ENCODE measurements at regions not wholly inside any gene's neighbourhood (a gene's known extent, or its start where the extent isn't known, plus 50 kb on each side); places are given as distances from the start of the nearest gene placed in this dataset.

DNA sequence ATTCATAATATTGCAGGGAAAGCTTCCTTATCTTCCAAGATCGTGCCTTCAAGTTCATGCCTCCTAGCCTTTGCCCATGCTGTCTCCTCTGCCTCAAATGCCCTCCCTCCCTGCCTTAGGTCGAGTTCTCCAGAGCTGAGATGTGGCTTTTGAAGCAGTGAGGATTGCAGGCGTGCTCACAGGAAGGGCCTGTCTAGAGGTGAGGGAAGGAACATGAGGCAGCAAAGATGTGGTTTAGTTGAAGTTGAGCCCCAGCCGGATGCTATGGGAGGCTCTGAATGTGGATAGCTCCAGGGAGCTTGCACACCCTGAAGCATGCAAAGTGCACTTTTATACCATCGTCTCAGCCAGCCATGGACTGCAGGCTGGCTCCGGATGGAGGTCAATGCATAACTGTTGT lies 754.6 kb upstream of the EEF2KMT start:
- Histone ChIP-seq H3K9me3 (ENCODE audit: control insufficient read depth, low read depth, low read length) (peaks cover 16% of the 10 kb centered on the region), H3K4me1 (ENCODE audit: control insufficient read depth, extremely low read depth, insufficient read depth, low read length) (no peaks in the 10 kb centered on the region), H3K36me3 (ENCODE audit: control insufficient read depth in 2 of 2, extremely low read depth in 1 of 2, insufficient read depth in 2 of 2, low read length in 2 of 2) (no peaks in the 10 kb centered on the region), H3K9ac (ENCODE audit: control insufficient read depth, extremely low read depth, insufficient read depth, low read length) (no peak overlapping the region), H3K79me2 (ENCODE audit: control insufficient read depth, insufficient read depth, low read length) (no peaks in the 10 kb centered on the region), H3K27ac (ENCODE audit: control insufficient read depth, insufficient read depth, low read length) (no peak overlapping the region), H3K27me3 (ENCODE audit: control insufficient read depth, extremely low read depth, insufficient read depth, low read length) (no peaks in the 10 kb centered on the region), H3K9me1 (ENCODE audit: control insufficient read depth, extremely low read depth, insufficient read depth, low read length) (no peaks in the 10 kb centered on the region), H2AFZ (ENCODE audit: control insufficient read depth, low read length) (no peak overlapping the region), H4K20me1 (ENCODE audit: control insufficient read depth, extremely low read depth, insufficient read depth, low read length) (no peaks in the 10 kb centered on the region), H3K4me2 (ENCODE audit: control insufficient read depth, extremely low read depth, insufficient read depth, low read depth, low read length) (no peak overlapping the region), H3K4me3 (ENCODE audit: control insufficient read depth in 2 of 3, extremely low read depth in 1 of 3, insufficient read depth in 2 of 3, low read depth in 1 of 3, low read length in 3 of 3) (no peak overlapping the region)
- TF ChIP-seq, protein P1, sequence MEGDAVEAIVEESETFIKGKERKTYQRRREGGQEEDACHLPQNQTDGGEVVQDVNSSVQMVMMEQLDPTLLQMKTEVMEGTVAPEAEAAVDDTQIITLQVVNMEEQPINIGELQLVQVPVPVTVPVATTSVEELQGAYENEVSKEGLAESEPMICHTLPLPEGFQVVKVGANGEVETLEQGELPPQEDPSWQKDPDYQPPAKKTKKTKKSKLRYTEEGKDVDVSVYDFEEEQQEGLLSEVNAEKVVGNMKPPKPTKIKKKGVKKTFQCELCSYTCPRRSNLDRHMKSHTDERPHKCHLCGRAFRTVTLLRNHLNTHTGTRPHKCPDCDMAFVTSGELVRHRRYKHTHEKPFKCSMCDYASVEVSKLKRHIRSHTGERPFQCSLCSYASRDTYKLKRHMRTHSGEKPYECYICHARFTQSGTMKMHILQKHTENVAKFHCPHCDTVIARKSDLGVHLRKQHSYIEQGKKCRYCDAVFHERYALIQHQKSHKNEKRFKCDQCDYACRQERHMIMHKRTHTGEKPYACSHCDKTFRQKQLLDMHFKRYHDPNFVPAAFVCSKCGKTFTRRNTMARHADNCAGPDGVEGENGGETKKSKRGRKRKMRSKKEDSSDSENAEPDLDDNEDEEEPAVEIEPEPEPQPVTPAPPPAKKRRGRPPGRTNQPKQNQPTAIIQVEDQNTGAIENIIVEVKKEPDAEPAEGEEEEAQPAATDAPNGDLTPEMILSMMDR (optimal IDR thresholded peaks at IDR 0.05 in 1 of 3, IDR thresholded peaks at IDR 0.05 in 1 of 3, conservative IDR thresholded peaks at IDR 0.05 in 1 of 3; ENCODE audit: extremely low read depth in 1 of 3, insufficient read depth in 2 of 3, low read length in 3 of 3), result no peak
- TF ChIP-seq EZH2 (IDR thresholded peaks at IDR 0.05; ENCODE audit: low read length), result no peak
- dilution Hi-C loops (cut with MboI; ENCODE audit: extremely low pct_ligation_motif_present, low sequenced_read_pairs), result no loop called here
- DNase-seq (ENCODE audit: low read depth, low spot score) (no peak), FAIRE-seq (no peak)

DNA sequence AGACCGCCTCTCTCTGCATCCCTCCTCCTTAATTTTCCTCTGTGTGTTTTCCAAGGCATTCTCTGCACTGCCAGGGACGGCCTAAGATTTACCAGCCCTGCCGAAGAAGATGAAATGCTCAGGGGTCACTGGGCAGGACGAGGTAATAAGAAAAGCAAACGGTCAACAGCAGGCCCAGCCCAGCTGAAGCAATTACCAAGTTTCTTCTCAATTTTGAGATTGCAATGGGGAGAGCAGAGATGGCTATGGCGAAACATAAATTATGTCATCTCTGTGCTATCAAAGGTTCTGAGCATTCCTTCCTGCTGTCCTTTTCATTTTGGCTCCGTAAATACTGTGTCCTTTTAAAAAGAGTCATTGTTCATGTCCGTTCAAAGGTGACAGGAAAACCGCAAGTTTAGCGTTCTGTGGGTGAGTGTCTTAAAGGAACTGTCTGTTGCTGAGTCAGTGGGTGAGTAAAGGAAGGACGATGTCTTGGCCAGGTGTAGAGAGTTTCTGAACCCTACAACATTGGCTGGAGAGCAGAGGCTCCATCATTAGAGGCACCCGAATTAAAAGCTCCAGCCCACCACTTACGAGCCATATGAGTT lies 753.9 kb upstream of the EEF2KMT start:
- no peak overlapping the region for H3K9ac ChIP-seq (ENCODE audit: control insufficient read depth, extremely low read depth, insufficient read depth, low read length)
- no peaks in the 10 kb centered on the region for H3K79me2 ChIP-seq (ENCODE audit: control insufficient read depth, insufficient read depth, low read length)
- no peak for FAIRE-seq
- H4K20me1 ChIP-seq (ENCODE audit: control insufficient read depth, extremely low read depth, insufficient read depth, low read length), result no peaks in the 10 kb centered on the region
- H2AFZ ChIP-seq (ENCODE audit: control insufficient read depth, low read length), result no peak overlapping the region
- H3K4me2 ChIP-seq (ENCODE audit: control insufficient read depth, extremely low read depth, insufficient read depth, low read depth, low read length), result no peak overlapping the region
- H3K4me3 ChIP-seq (ENCODE audit: control insufficient read depth in 2 of 3, extremely low read depth in 1 of 3, insufficient read depth in 2 of 3, low read depth in 1 of 3, low read length in 3 of 3), result no peak overlapping the region
- no peaks in the 10 kb centered on the region for H3K9me1 ChIP-seq (ENCODE audit: control insufficient read depth, extremely low read depth, insufficient read depth, low read length)
- TF ChIP-seq, protein P1 (optimal IDR thresholded peaks at IDR 0.05 in 1 of 3, IDR thresholded peaks at IDR 0.05 in 1 of 3, conservative IDR thresholded peaks at IDR 0.05 in 1 of 3; ENCODE audit: extremely low read depth in 1 of 3, insufficient read depth in 2 of 3, low read length in 3 of 3), result no peak
- TF ChIP-seq EZH2 (IDR thresholded peaks at IDR 0.05; ENCODE audit: low read length), result no peak
- no peaks in the 10 kb centered on the region for H3K27me3 ChIP-seq (ENCODE audit: control insufficient read depth, extremely low read depth, insufficient read depth, low read length)
- no peak for DNase-seq (ENCODE audit: low read depth, low spot score)
- no peaks in the 10 kb centered on the region for H3K36me3 ChIP-seq (ENCODE audit: control insufficient read depth in 2 of 2, extremely low read depth in 1 of 2, insufficient read depth in 2 of 2, low read length in 2 of 2)
- no peak overlapping the region for H3K27ac ChIP-seq (ENCODE audit: control insufficient read depth, insufficient read depth, low read length)
- H3K9me3 ChIP-seq (ENCODE audit: control insufficient read depth, low read depth, low read length), result peaks cover 18% of the 10 kb centered on the region
- dilution Hi-C loops (cut with MboI; ENCODE audit: extremely low pct_ligation_motif_present, low sequenced_read_pairs), result no loop called here
- no peaks in the 10 kb centered on the region for H3K4me1 ChIP-seq (ENCODE audit: control insufficient read depth, extremely low read depth, insufficient read depth, low read length)

Data from keratinocyte (primary cell).